AG09319 (cell line): ENCODE measurements at regions not wholly inside any gene's neighbourhood (a gene's known extent, or its start where the extent isn't known, plus 50 kb on each side); places are given as distances from the start of the nearest gene placed in this dataset.
"Not testable (repeated sequence)": the region's sequence is repeated elsewhere in the genome, so short reads cannot be mapped to it uniquely, and the experiment has no call there.

Experiments
- DNase-seq: peaks from one replicate; pipeline ENCODE4 v3.0.0-alpha.2; 2010; ENCODE audit warnings: low read depth; ENCODE audit errors: extremely low read depth
- CTCF ChIP-seq: IDR thresholded peaks from 2 replicates; pipeline ENCODE4 v1.5.1; 2011; ENCODE audit warnings: low read depth, mild to moderate bottlenecking, inconsistent platforms, low read length, moderate library complexity

- no peak for DNase-seq
- TF ChIP-seq CTCF = no peak
These were observed 417.4 kb downstream of the NDFIP2 start for GRCh38 chr13:79898202-79898826.

GRCh38 chr13:79896851-79897250 lies 415.9 kb downstream of the NDFIP2 start:
- no peak for TF ChIP-seq CTCF
- no peak for DNase-seq

GRCh38 chr13:79895416-79895815 lies 414.5 kb downstream of the NDFIP2 start:
- no peak for TF ChIP-seq CTCF
- DNase-seq = no peak

GRCh38 chr13:79887278-79887677 lies 406.3 kb downstream of the NDFIP2 start:
- DNase-seq = not testable (repeated sequence)

DNA sequence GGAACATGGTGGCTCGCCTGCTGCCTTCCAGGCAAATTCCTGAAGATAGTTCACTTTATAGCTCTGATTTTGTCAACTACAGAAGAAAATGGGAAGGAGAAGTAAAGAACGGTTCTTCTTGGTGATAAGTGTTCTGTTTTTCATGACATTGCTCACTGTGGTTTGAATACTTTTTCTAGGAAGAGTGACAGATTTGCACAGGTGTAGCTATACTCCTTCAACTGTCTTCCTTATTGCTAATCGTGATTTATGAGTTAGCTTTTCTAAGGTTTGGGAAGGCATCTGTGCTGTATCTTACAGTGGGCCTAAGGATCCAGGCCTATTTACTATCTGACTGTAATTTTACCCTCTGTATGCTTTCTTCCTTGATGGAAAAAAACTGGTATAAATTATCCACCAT lies 405.6 kb downstream of the NDFIP2 start:
- DNase-seq = no peak
- TF ChIP-seq CTCF = no peak

DNA sequence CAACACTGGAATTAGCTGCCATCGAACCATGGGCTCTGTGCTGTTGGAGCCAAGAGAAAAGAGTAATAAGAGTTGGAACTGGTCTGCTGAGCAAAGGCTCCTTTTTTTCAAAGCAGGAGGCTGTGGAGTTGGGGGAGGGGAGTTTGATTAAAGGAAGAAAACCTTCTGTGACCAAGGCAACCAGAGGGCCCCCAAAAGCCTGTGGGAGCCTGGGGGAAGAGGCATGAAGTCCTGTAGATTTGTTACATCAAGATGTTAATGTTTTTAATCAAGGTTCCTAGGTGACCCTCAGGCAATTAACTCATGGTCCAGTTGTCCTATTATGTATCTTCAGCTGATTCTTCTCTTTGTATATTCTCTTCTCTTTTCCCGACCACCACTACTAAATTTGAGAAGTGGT lies 403.9 kb downstream of the NDFIP2 start:
- no peak for DNase-seq
- no peak for TF ChIP-seq CTCF

- no peak for DNase-seq
- no peak for TF ChIP-seq CTCF
These were observed 402.3 kb downstream of the NDFIP2 start for GRCh38 chr13:79883216-79883615.

DNA sequence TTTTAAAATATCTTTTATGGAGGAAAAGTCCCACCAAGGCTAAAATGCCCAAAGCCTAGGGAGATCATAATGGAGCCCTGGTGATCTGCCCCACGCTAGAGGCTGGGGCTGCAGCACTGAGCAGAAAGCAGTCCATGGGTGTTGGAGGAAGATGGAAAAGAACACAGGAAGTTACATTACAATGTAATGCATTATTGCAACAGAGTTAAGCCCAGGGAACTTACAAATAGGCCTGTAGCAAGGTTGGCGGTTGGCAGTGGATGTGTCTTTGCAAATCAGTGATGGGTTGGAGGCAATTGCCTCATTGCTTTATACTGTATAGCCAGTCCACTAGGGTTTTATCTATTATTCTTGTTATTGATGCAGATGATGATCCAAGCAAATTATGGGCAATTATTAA lies 399.9 kb downstream of the NDFIP2 start:
- DNase-seq = no peak
- TF ChIP-seq CTCF = no peak
